RWPE2 (cell line): ENCODE measurements at regions not wholly inside any gene's neighbourhood (a gene's known extent, or its start where the extent isn't known, plus 50 kb on each side); places are given as distances from the start of the nearest gene placed in this dataset.
"Not testable (repeated sequence)": the region's sequence is repeated elsewhere in the genome, so short reads cannot be mapped to it uniquely, and the experiment has no call there.

Source experiments
- ATAC-seq: fragments of 200-7000 bp; cut with Tn5 transposase; 3 replicates; pipeline ENCODE4 v1.9.1; 2021; ENCODE audit warnings: low read depth
- DNase-seq: peaks from one replicate; pipeline ENCODE4 v3.0.0-alpha.2; 2020; ENCODE audit warnings: low spot score
- H3K27ac ChIP-seq: fragments of 450-650 bp; 2 replicates; pipeline ENCODE4 v1.5.1; 2017; ENCODE audit warnings: mild to moderate bottlenecking; ENCODE audit not compliant: poor library complexity, severe bottlenecking
- H3K27me3 ChIP-seq: fragments of 250-450 bp; sonication (Bioruptor Pico); 2 replicates; pipeline ENCODE4 v1.5.1; 2021; ENCODE audit warnings: mild to moderate bottlenecking, moderate library complexity; ENCODE audit not compliant: insufficient read depth, poor library complexity, severe bottlenecking
- H3K36me3 ChIP-seq: fragments of 250-450 bp; sonication (Bioruptor Pico); 2 replicates; pipeline ENCODE4 v1.5.1; 2020; ENCODE audit warnings: low read depth, mild to moderate bottlenecking, moderate library complexity
- H3K4me1 ChIP-seq: fragments of 250-450 bp; sonication (Bioruptor Pico); 2 replicates; pipeline ENCODE4 v1.5.1; 2021; ENCODE audit warnings: mild to moderate bottlenecking, moderate library complexity; ENCODE audit not compliant: insufficient read depth, poor library complexity, severe bottlenecking
- H3K4me3 ChIP-seq: fragments of 250-450 bp; sonication (Bioruptor Pico); 2 replicates; pipeline ENCODE4 v1.5.1; 2021; ENCODE audit warnings: mild to moderate bottlenecking, moderate library complexity; ENCODE audit not compliant: severe bottlenecking
- H3K9me3 ChIP-seq: fragments of 250-450 bp; sonication (Bioruptor Pico); 2 replicates; pipeline ENCODE4 v1.5.1; 2021; ENCODE audit warnings: mild to moderate bottlenecking, moderate library complexity; ENCODE audit not compliant: severe bottlenecking
- CTCF ChIP-seq: fragments of 450-650 bp; IDR thresholded peaks from one replicate; pipeline ENCODE4 v1.5.1; 2017; ENCODE audit warnings: mild to moderate bottlenecking, moderate library complexity; ENCODE audit not compliant: poor library complexity, severe bottlenecking

GRCh38 chrX:128691872-128692271, 639.7 kb upstream of the ACTRT1 start:
- Histone ChIP-seq H3K27ac (no peak overlapping the region), H3K4me1 (no peaks in the 10 kb centered on the region), H3K27me3 (no peaks in the 10 kb centered on the region), H3K4me3 (no peak overlapping the region), H3K36me3 (no peaks in the 10 kb centered on the region), H3K9me3 (no peaks in the 10 kb centered on the region)
- no peak for DNase-seq
- ATAC-seq = no peak
- TF ChIP-seq CTCF = no peak

- no peaks in the 10 kb centered on the region for H3K4me1 ChIP-seq
- H3K27me3 ChIP-seq = no peaks in the 10 kb centered on the region
- ATAC-seq (no peak), DNase-seq (no peak)
- H3K9me3 ChIP-seq = no peaks in the 10 kb centered on the region
- H3K4me3 ChIP-seq = no peak overlapping the region
- no peaks in the 10 kb centered on the region for H3K36me3 ChIP-seq
- H3K27ac ChIP-seq = no peak overlapping the region
- TF ChIP-seq CTCF = no peak
These were observed 633.2 kb upstream of the ACTRT1 start for GRCh38 chrX:128685387-128685786.

DNA sequence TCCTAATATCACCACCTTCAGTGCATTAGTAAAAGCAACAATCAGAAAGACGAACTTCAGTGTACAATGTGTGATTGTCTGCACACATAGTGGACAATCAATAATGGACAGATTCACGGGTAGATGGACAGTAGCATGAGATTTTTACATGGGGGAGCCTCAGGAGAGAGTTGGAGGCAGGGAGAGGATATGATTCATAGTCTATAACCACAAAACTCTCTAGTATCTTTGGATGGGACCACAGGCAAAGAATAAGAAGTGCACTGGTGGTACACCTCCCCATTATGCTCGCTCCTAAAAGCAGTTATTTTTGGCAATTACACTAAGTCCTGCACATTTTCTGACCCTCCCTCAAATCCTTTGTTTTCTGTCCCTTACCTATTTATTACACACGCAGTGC, 624.4 kb upstream of the ACTRT1 start:
- H3K9me3 ChIP-seq = no peaks in the 10 kb centered on the region

DNA sequence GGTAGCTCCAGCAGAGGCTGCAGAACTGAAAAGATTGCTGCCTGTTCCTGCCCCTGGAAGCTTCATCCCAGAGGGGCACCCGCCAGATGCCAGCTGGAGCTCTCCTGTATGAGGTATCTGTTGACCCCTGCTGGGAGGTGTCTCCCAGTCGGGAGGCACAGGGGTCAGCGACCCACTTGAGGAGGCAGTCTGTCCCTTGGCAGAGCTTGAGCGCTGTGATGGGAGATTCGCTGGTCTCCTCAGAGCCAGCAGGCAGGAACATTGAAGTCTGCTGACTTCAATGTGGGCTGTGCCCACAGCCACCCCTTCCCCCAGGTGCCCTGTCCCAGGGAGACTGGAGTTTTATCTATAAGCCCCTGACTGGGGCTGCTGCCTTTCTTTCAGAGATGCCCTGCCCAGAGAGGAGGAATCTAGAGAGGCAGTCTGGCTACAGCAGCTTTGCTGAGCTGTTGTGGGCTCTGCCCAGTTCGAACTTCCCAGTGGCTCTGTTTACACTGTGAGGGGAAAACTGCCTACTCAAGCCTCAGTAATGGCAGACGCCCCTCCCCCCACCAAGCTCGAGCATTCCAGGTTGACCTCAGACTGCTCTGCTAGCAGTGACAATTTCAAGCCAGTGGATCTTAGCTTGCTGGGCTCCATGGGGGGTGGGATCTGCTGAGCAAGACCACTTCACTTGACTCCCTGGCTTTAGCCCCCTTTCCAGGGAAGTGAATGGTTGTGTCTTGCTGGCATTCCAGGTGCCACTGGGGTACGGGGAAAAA, 622.3 kb upstream of the ACTRT1 start:
- H3K4me1 ChIP-seq, H3K27ac ChIP-seq, H3K4me3 ChIP-seq, DNase-seq, H3K27me3 ChIP-seq, H3K9me3 ChIP-seq, ATAC-seq, H3K36me3 ChIP-seq: not testable (repeated sequence)

More for the DNA sequence above, 624.4 kb upstream of the ACTRT1 start:
- no peak overlapping the region for H3K4me3 ChIP-seq
- no peak overlapping the region for H3K27ac ChIP-seq
- H3K36me3 ChIP-seq = no peaks in the 10 kb centered on the region
- TF ChIP-seq CTCF = no peak
- H3K27me3 ChIP-seq = no peaks in the 10 kb centered on the region
- no peak for ATAC-seq
- DNase-seq = no peak
- no peaks in the 10 kb centered on the region for H3K4me1 ChIP-seq

DNA sequence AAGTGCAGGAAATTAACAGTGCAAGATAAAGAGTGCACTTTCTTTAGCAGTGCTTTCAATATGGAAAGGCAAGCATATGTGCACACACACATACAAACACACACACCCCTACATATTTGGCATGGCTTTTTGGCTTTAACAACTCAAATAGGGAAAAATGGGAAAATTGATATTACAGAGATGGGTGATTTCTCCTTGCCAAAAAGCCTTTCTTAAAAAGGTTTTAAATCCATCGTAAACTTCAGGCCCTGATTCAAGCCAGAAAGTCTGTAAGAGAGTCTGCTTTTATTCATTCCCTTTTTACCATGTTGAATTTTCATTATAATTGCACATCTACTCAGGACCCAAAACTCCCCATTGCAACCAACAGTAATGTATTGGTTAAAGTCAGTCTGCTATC, 612.0 kb upstream of the ACTRT1 start:
- Histone ChIP-seq H3K9me3 (no peaks in the 10 kb centered on the region), H3K27ac (no peak overlapping the region), H3K4me3 (no peak overlapping the region), H3K27me3 (no peaks in the 10 kb centered on the region), H3K4me1 (no peaks in the 10 kb centered on the region), H3K36me3 (no peaks in the 10 kb centered on the region)
- TF ChIP-seq CTCF = no peak
- ATAC-seq (no peak), DNase-seq (no peak)
